ENCODE measurements at regions not wholly inside any gene's neighbourhood (a gene's known extent, or its start where the extent isn't known, plus 50 kb on each side); places are given as distances from the start of the nearest gene placed in this dataset.

DNA sequence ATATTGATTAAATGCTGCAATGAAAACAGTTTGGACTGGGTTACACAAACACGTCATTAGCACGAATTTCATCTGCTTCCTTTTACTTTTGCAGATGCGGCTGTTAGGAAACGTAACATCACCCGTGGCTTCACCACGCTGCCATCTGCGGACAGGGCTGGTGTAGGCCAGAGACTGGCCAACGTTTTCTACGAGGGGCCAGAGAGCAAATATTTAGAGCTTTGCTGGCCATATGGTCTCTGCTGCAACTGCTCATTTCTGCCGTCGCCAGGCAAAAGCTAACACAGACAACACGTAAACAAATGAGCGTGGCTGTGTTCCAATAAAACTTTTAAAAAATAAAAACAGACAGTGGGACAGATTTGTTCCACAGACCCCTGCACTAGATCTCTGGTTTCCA, 96.6 kb downstream of the ENGASE start:
- TF ChIP-seq CTCF (IDR thresholded peaks at IDR 0.05; ENCODE audit: low read depth, low read length): no peak
- in situ Hi-C loops (cut with HindIII; ENCODE audit: low sequenced_read_pairs): no loop called here
- no peak overlapping the region for H3K4me3 ChIP-seq (ENCODE audit: low read depth, low read length)
- DNase-seq (ENCODE audit: low read depth, low spot score): no peak

DNA sequence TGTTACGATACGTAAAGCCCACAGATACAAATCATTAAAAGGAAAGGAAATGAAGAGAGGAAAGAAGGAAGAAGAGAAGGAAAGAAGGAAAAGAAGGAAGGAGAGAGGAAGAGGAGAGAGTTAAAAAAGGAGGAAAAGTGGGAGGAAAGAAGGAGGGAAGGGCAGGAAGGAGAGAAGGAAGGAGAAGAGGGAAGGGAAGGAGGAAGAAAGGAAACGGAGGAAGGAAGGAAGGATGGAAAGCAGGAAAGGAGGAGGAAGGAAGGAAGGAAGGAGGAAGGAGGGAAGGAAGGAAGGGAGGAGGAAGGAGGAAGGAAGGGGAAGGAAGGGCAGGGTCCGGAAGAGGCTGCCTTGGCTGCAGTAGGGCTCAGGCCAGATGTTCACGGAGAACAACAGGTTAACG, 95.2 kb downstream of the ENGASE start:
- no peak for DNase-seq (ENCODE audit: low read depth, low spot score)
- in situ Hi-C loops (cut with HindIII; ENCODE audit: low sequenced_read_pairs): no loop called here
- no peak for TF ChIP-seq CTCF (IDR thresholded peaks at IDR 0.05; ENCODE audit: low read depth, low read length)
- H3K4me3 ChIP-seq (ENCODE audit: low read depth, low read length): no peak overlapping the region

DNA sequence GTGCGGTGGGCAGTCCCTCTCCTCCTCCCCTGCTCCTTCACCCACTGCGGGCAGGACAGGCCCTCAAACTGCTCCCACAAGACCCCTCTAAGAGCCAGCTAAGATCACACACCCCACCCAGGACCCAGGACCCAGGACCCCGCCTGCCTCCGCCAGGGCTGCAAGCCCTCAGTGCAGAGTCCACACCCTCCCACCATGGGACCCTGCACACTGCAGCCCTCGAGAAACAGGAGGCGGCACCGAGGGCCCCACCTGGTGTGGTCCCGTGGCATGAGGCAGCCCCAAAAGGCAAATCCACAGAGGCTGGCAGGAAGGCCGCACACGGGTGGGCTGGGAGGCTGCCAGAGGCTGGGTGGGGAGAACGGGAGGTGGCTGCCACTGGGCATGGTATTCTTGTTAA, 94.7 kb downstream of the ENGASE start:
- in situ Hi-C loops (cut with HindIII; ENCODE audit: low sequenced_read_pairs): no loop called here
- TF ChIP-seq CTCF (IDR thresholded peaks at IDR 0.05; ENCODE audit: low read depth, low read length): no peak
- no peak for DNase-seq (ENCODE audit: low read depth, low spot score)
- H3K4me3 ChIP-seq (ENCODE audit: low read depth, low read length): no peak overlapping the region

DNA sequence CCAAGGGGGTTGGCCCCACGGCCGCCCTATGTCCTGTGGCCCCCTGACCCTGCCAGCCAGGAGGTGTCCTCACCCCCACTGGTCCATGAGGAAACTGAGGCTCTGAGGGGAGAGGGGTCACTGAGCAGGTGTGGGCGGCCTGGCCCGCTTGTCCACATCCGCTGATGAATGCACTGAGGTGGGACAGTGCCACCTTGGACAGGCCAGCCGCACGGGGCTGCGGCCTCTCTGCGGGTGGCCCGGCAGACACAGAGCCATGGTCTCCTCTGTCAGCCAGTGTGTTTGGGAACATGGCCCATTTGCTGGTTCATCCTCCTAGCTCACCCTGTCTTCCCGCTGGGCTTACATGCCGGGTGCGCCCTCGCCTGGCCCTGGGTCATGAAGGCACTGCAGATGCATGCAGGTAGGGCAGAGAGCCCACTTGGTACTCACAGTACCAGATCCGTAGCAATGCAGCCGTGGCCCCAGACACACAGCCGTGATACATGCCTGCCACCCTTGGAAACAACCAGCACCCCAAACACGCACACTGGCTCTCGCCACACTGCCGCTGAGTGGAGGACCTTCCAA, 93.9 kb downstream of the ENGASE start:
- in situ Hi-C loops (cut with HindIII; ENCODE audit: low sequenced_read_pairs): no loop called here
- no peak for TF ChIP-seq CTCF (IDR thresholded peaks at IDR 0.05; ENCODE audit: low read depth, low read length)
- no peak for DNase-seq (ENCODE audit: low read depth, low spot score)
- no peak overlapping the region for H3K4me3 ChIP-seq (ENCODE audit: low read depth, low read length)

- DNase-seq (ENCODE audit: low read depth, low spot score): no peak
- no peak overlapping the region for H3K4me3 ChIP-seq (ENCODE audit: low read depth, low read length)
- in situ Hi-C loops (cut with HindIII; ENCODE audit: low sequenced_read_pairs): no loop called here
- no peak for TF ChIP-seq CTCF (IDR thresholded peaks at IDR 0.05; ENCODE audit: low read depth, low read length)
Observed at GRCh38 chr17:79167486-79167885, 92.9 kb downstream of the ENGASE start.

GRCh38 chr17:79165756-79166473, 91.3 kb downstream of the ENGASE start:
- no peak for TF ChIP-seq CTCF (IDR thresholded peaks at IDR 0.05; ENCODE audit: low read depth, low read length)
- in situ Hi-C loops (cut with HindIII; ENCODE audit: low sequenced_read_pairs): no loop called here
- H3K4me3 ChIP-seq (ENCODE audit: low read depth, low read length): no peak overlapping the region
- DNase-seq (ENCODE audit: low read depth, low spot score): no peak
